ENCODE measurements at regions not wholly inside any gene's neighbourhood (a gene's known extent, or its start where the extent isn't known, plus 50 kb on each side); places are given as distances from the start of the nearest gene placed in this dataset.

- H2BK5ac ChIP-seq (ENCODE audit: insufficient read length, low read length) = no peak overlapping the region
- H2BK15ac ChIP-seq (ENCODE audit: low read depth, low read length) = no peak overlapping the region
- Mint-ChIP-seq H3K9me3 (no peaks in the 10 kb centered on the region), H3K36me3 (ENCODE audit: insufficient read depth in 1 of 3, low read depth in 3 of 3) (no peaks in the 10 kb centered on the region), H3K4me1 (peaks cover 5 to 9% of the 10 kb centered on the region in 2 experiments), H3K4me3 (no peak overlapping the region), H3K27ac (no peak overlapping the region), H3K27me3 (ENCODE audit: low read depth) (no peaks in the 10 kb centered on the region)
- no peak overlapping the region for H4K8ac ChIP-seq (replicated peaks; ENCODE audit: insufficient read length, low read depth, low read length)
- H2BK20ac ChIP-seq (ENCODE audit: low read depth, low read length, poor library complexity, severe bottlenecking) = no peak overlapping the region
- WGBS (ENCODE audit: extremely low coverage, insufficient read length, low lambda C conversion rate) = no CpG with 5 or more reads among the region's 2 CpGs
- TF ChIP-seq CTCF (conservative IDR thresholded peaks at IDR 0.05) = no peak
- H4K5ac ChIP-seq (ENCODE audit: insufficient read length, low read depth, low read length) = no peak overlapping the region
- H3K23ac ChIP-seq (ENCODE audit: insufficient read length, low read depth, low read length) = no peak overlapping the region
- H3K56ac ChIP-seq (ENCODE audit: insufficient read length, low read depth, low read length) = no peak overlapping the region
- no peak overlapping the region for H3K9ac ChIP-seq (ENCODE audit: extremely low read depth, insufficient read length, low read length)
- no peak overlapping the region for H3K27ac ChIP-seq (ENCODE audit: insufficient read length, low read depth, low read length)
- no peaks in the 10 kb centered on the region for H3K79me2 ChIP-seq (ENCODE audit: insufficient read depth, low read length)
- H4K91ac ChIP-seq (ENCODE audit: insufficient read length, low read depth, low read length) = no peak overlapping the region
- no peaks in the 10 kb centered on the region for H4K20me1 ChIP-seq (ENCODE audit: control insufficient read depth, insufficient read depth, insufficient read length)
- H3K27me3 ChIP-seq (ENCODE audit: insufficient read depth, low read length) = no peaks in the 10 kb centered on the region
- H3K4ac ChIP-seq (ENCODE audit: low read depth, low read length) = no peak overlapping the region
- H3K9me3 ChIP-seq (ENCODE audit: control insufficient read depth, low read depth, low read length) = no peaks in the 10 kb centered on the region
- H3K79me1 ChIP-seq (ENCODE audit: insufficient read depth, low read depth, low read length, poor library complexity, severe bottlenecking) = no peaks in the 10 kb centered on the region
- no peaks in the 10 kb centered on the region for H3K23me2 ChIP-seq (ENCODE audit: insufficient read length, low read depth, low read length, poor library complexity, severe bottlenecking)
- no peak overlapping the region for H2BK120ac ChIP-seq (ENCODE audit: low read depth, low read length, poor library complexity, severe bottlenecking)
- DNase-seq = no peak
- no peak overlapping the region for H2AFZ ChIP-seq (ENCODE audit: low read length)
- no peak overlapping the region for H2BK12ac ChIP-seq (ENCODE audit: insufficient read length, low read depth, low read length)
- H3K18ac ChIP-seq (ENCODE audit: insufficient read length, low read depth, low read length) = no peak overlapping the region
- H3K4me1 ChIP-seq (ENCODE audit: insufficient read depth, low read length) = no peaks in the 10 kb centered on the region
- no peak overlapping the region for H2AK5ac ChIP-seq (ENCODE audit: insufficient read length, low read length)
- H3K4me2 ChIP-seq (ENCODE audit: insufficient read depth, insufficient read length, low read length) = no peak overlapping the region
- no peak overlapping the region for H3K14ac ChIP-seq (ENCODE audit: insufficient read depth, low read length)
- H3T11ph ChIP-seq (ENCODE audit: low read length) = no peak overlapping the region
Measured at GRCh38 chr9:119004618-119004990, 364.6 kb downstream of the BRINP1 start.

All from H9 (cell line).